Esophagus muscularis mucosa (tissue), 4 donors: ENCODE measurements at regions not wholly inside any gene's neighbourhood (a gene's known extent, or its start where the extent isn't known, plus 50 kb on each side); places are given as distances from the start of the nearest gene placed in this dataset.

Source experiments
- DNase-seq: peaks from one replicate; pipeline ENCODE4 v3.0.0-alpha.2; 2017; ENCODE audit errors: extremely low spot score
- H3K27ac ChIP-seq, 4 donors: fragments of 200-600 bp; sonication (generic); replicated peaks in 1 of 4; 1 replicate in 3 of 4; 2 replicates in 1 of 4; pipeline ENCODE4 v1.5.1; 2016 to 2019; ENCODE audit warnings: mild to moderate bottlenecking in 1 of 4
- H3K27me3 ChIP-seq, 4 donors: fragments of 200-600 bp; sonication (generic); one replicate each; pipeline versions ENCODE4 v1.5.1 to v1.6.0; 2016 to 2019
- H3K36me3 ChIP-seq, 4 donors: fragments of 200-600 bp; sonication (generic); one replicate each; pipeline ENCODE4 v1.5.1; 2016 to 2019
- H3K4me1 ChIP-seq, 4 donors: fragments of 200-600 bp; sonication (generic); one replicate each; pipeline ENCODE4 v1.5.1; 2016 to 2019
- H3K4me3 ChIP-seq, 4 donors: fragments of 200-600 bp; sonication (generic); 1 replicate in 2 of 4; 2 replicates in 2 of 4; pipeline ENCODE4 v1.5.1; 2016 to 2019; ENCODE audit warnings: mild to moderate bottlenecking in 4 of 4, moderate library complexity in 1 of 4
- H3K9me3 ChIP-seq, 4 donors: fragments of 200-600 bp; sonication (generic); 1 replicate in 3 of 4; 2 replicates in 1 of 4; pipeline ENCODE4 v1.5.1; 2016 to 2019
- EP300 ChIP-seq: sonication (generic); formaldehyde crosslinking; IDR thresholded peaks from one replicate; pipeline ENCODE4 v1.6.1; 2017; ENCODE audit warnings: antibody characterized with exemption
- POLR2A ChIP-seq: fragments of 450-650 bp; IDR thresholded peaks from one replicate; pipeline ENCODE4 v1.6.1; 2017; ENCODE audit warnings: antibody characterized with exemption, moderate library complexity, mild to moderate bottlenecking, low read depth
- POLR2AphosphoS5 ChIP-seq, 2 donors: sonication (generic); formaldehyde crosslinking; IDR thresholded peaks; one replicate each; pipeline ENCODE4 v1.6.1; 2017; ENCODE audit warnings: antibody characterized with exemption in 2 of 2
- WGBS: methylation state at CpG from one replicate; pipeline ENCODE4 v1.1.5; 2018; 5-methylcytosine and 5-hydroxymethylcytosine counted together
- intact Hi-C: fragments of 100-400 bp; cut with DNase I; formaldehyde crosslinking; loops from one replicate; pipeline ENCODE4 v1.15.1; 2023
- TF ChIP-seq, protein P1 (sequence below), 3 experiments: fragments of 200-600 bp in 2 of 3; fragments of 450-650 bp in 1 of 3; sonication (generic) in 2 of 3; IDR thresholded peaks; one replicate each; pipeline ENCODE4 v1.5.1; 2017 to 2019; ENCODE audit warnings: antibody characterized with exemption in 3 of 3, mild to moderate bottlenecking in 2 of 3, moderate library complexity in 1 of 3

DNA sequence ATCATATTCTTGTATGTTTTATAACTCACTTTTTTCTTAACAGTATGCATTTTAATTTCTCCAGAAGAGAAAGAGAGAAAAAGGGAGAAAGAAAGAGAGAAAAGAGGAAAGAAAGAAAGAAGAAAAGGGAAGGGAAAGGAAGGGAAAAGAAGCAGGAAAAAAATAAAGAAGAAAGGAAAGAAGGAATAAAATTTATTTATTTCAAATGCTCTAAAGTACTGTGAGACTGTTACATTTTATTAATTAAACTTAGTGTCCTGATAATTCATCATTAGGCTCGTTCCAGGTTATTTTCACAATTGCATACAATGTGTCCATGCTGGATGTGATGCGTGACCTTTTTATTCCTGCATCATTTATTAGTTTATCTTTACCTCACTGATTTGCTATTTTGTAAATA is 1023.4 kb upstream of the KLHL29 start:
- H3K4me3 ChIP-seq, result no peak overlapping the region
- intact Hi-C loops, result no loop called here
- H3K9me3 ChIP-seq, result no peaks in the 10 kb centered on the region
- no peaks in the 10 kb centered on the region for H3K27me3 ChIP-seq
- 87% methylated on average over 2 of the region's 2 CpGs for WGBS
- TF ChIP-seq, protein P1, sequence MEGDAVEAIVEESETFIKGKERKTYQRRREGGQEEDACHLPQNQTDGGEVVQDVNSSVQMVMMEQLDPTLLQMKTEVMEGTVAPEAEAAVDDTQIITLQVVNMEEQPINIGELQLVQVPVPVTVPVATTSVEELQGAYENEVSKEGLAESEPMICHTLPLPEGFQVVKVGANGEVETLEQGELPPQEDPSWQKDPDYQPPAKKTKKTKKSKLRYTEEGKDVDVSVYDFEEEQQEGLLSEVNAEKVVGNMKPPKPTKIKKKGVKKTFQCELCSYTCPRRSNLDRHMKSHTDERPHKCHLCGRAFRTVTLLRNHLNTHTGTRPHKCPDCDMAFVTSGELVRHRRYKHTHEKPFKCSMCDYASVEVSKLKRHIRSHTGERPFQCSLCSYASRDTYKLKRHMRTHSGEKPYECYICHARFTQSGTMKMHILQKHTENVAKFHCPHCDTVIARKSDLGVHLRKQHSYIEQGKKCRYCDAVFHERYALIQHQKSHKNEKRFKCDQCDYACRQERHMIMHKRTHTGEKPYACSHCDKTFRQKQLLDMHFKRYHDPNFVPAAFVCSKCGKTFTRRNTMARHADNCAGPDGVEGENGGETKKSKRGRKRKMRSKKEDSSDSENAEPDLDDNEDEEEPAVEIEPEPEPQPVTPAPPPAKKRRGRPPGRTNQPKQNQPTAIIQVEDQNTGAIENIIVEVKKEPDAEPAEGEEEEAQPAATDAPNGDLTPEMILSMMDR (IDR thresholded peaks at IDR 0.05), result no peak
- no peaks in the 10 kb centered on the region for H3K36me3 ChIP-seq
- no peak for DNase-seq
- H3K27ac ChIP-seq, result no peak overlapping the region
- no peaks in the 10 kb centered on the region for H3K4me1 ChIP-seq

DNA sequence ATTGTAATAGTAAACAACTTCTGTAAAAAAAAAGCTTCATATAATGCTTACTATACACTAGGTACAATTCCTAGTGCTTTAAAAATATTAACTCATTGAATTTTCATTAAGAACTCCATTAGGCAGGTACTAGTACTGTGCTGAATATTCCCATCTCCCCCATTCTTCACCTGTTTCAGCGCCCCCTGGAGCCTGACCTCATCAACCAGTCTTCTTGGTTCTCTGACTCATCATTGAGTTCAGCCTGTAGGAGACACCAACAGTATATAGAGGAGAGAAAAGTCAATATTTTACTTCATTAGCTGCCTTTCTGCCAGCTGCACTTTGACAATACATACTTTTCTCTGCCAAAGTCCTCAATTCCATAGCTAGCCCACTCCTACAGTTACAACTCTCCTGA is 1009.9 kb upstream of the KLHL29 start:
- no peak for DNase-seq
- no peaks in the 10 kb centered on the region for H3K4me1 ChIP-seq
- intact Hi-C loops, result no loop called here
- WGBS, result 21% methylated on average over 1 of the region's 1 CpG
- H3K27ac ChIP-seq, result no peak overlapping the region
- TF ChIP-seq POLR2A (no peak), POLR2AphosphoS5 (IDR thresholded peaks at IDR 0.05) (no peak), EP300 (no peak)
- TF ChIP-seq, protein P1 (IDR thresholded peaks at IDR 0.05), result no peak
- H3K9me3 ChIP-seq, result no peaks in the 10 kb centered on the region
- no peaks in the 10 kb centered on the region for H3K36me3 ChIP-seq
- no peaks in the 10 kb centered on the region for H3K27me3 ChIP-seq
- H3K4me3 ChIP-seq, result no peak overlapping the region

- no peaks in the 10 kb centered on the region for H3K9me3 ChIP-seq
- no peaks in the 10 kb centered on the region for H3K36me3 ChIP-seq
- TF ChIP-seq, protein P1 (IDR thresholded peaks at IDR 0.05), result no peak
- no peak for DNase-seq
- H3K4me1 ChIP-seq, result no peaks in the 10 kb centered on the region
- WGBS, result 30% methylated on average over 6 of the region's 6 CpGs
- H3K4me3 ChIP-seq, result no peak overlapping the region
- H3K27me3 ChIP-seq, result no peaks in the 10 kb centered on the region
- H3K27ac ChIP-seq, result no peak overlapping the region
- intact Hi-C loops, result no loop called here
Measured at GRCh38 chr2:22377268-22377667, 1007.7 kb upstream of the KLHL29 start.

DNA sequence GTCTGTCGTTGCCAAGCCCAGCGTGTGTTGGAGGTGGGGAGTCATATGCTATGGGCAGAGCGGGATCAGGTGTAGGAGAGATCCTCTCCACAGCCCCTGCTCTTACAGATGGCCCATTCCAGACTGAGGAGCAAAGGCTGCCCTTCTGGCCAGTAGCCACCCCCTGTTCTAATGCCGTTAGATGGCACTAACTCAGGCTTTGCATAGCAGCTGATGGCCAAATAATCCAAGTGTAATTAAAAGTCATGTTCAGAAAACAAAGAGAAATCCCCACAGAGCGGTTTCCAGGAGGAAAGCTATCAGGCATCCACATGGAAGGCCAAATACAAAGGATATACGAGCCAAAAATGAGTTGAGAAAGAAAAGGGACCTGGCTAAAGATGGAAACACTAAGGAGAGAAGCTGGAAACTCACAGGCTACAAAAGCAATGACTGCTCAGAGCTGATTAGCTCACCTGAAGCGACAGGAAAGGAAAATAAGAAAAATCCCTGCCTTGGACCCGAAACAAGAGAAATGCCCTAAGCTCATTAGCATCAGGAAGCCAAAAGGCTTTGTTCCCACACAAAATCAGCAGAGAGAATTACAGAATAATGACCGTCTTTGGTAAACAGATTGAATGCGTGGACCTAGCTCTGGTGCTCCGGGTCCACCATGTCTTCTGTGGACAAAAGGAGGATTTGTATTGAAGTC is 1002.4 kb upstream of the KLHL29 start:
- no peak for DNase-seq
- Histone ChIP-seq H3K9me3 (no peaks in the 10 kb centered on the region), H3K4me3 (no peak overlapping the region), H3K27ac (no peak overlapping the region), H3K36me3 (no peaks in the 10 kb centered on the region), H3K27me3 (no peaks in the 10 kb centered on the region), H3K4me1 (no peaks in the 10 kb centered on the region)
- 79% methylated on average over 11 of the region's 11 CpGs for WGBS
- TF ChIP-seq, protein P1 (IDR thresholded peaks at IDR 0.05), result no peak
- no peak for TF ChIP-seq EP300
- TF ChIP-seq POLR2A, result no peak
- no peak for TF ChIP-seq POLR2AphosphoS5 (IDR thresholded peaks at IDR 0.05)
- intact Hi-C loops, result no loop called here

- H3K27me3 ChIP-seq, result no peaks in the 10 kb centered on the region
- no peak for DNase-seq
- 84% methylated on average over 2 of the region's 2 CpGs for WGBS
- H3K9me3 ChIP-seq, result no peaks in the 10 kb centered on the region
- no peak overlapping the region for H3K27ac ChIP-seq
- no peaks in the 10 kb centered on the region for H3K4me1 ChIP-seq
- intact Hi-C loops, result no loop called here
- TF ChIP-seq POLR2AphosphoS5 (IDR thresholded peaks at IDR 0.05), result no peak
- TF ChIP-seq, protein P1 (IDR thresholded peaks at IDR 0.05), result no peak
- no peak for TF ChIP-seq EP300
- no peak for TF ChIP-seq POLR2A
- H3K4me3 ChIP-seq, result no peak overlapping the region
- no peaks in the 10 kb centered on the region for H3K36me3 ChIP-seq
Measured at GRCh38 chr2:22397847-22398246, 987.1 kb upstream of the KLHL29 start.
